Transverse colon (tissue), 4 donors: ENCODE measurements at regions not wholly inside any gene's neighbourhood (a gene's known extent, or its start where the extent isn't known, plus 50 kb on each side); places are given as distances from the start of the nearest gene placed in this dataset.

Source experiments
- DNase-seq: peaks from one replicate; pipeline ENCODE4 v3.0.0-alpha.2; 2019
- H3K27ac ChIP-seq, 4 donors: fragments of 200-600 bp; sonication (generic); 2 replicates each; pipeline ENCODE4 v1.5.1; 2016 to 2018; ENCODE audit warnings: inconsistent platforms in 4 of 4
- H3K27me3 ChIP-seq: fragments of 200-600 bp; sonication (generic); 2 replicates; pipeline ENCODE4 v1.5.1; 2017; ENCODE audit warnings: inconsistent platforms
- H3K36me3 ChIP-seq, 4 donors: fragments of 200-600 bp; sonication (generic); 2 replicates each; pipeline ENCODE4 v1.5.1; 2017 to 2019; ENCODE audit warnings: inconsistent platforms in 4 of 4
- H3K4me1 ChIP-seq, 4 donors: fragments of 200-600 bp; sonication (generic); 2 replicates each; pipeline ENCODE4 v1.5.1; 2017 to 2020; ENCODE audit warnings: inconsistent platforms in 4 of 4
- H3K4me3 ChIP-seq, 4 donors: fragments of 200-600 bp; sonication (generic); 1 replicate in 1 of 4; 2 replicates in 3 of 4; pipeline versions ENCODE4 v1.5.1 to v1.6.1; 2017 to 2019; ENCODE audit warnings: inconsistent platforms in 4 of 4
- H3K9me3 ChIP-seq, 2 donors: fragments of 200-600 bp; sonication (generic); 2 replicates each; pipeline ENCODE4 v1.5.1; 2017 to 2019; ENCODE audit warnings: inconsistent platforms in 2 of 2
- CTCF ChIP-seq, 5 experiments: fragments of 200-600 bp in 3 of 5; fragments of 450-650 bp in 2 of 5; sonication (generic) in 3 of 5; IDR thresholded peaks; 1 replicate in 2 of 5; 2 replicates in 3 of 5; pipeline ENCODE4 v1.5.1; 2016 to 2017; ENCODE audit warnings: antibody characterized with exemption in 5 of 5, inconsistent platforms in 3 of 5, mild to moderate bottlenecking in 2 of 5, moderate library complexity in 1 of 5
- EP300 ChIP-seq: sonication (generic); formaldehyde crosslinking; IDR thresholded peaks from one replicate; pipeline ENCODE4 v1.6.1; 2017; ENCODE audit warnings: antibody characterized with exemption, low read depth
- POLR2A ChIP-seq: fragments of 450-650 bp; IDR thresholded peaks from one replicate; pipeline ENCODE4 v1.6.1; 2016; ENCODE audit warnings: antibody characterized with exemption, mild to moderate bottlenecking, moderate library complexity
- POLR2AphosphoS5 ChIP-seq, 3 donors: sonication (generic); formaldehyde crosslinking; IDR thresholded peaks; one replicate each; pipeline ENCODE4 v1.6.1; 2016; ENCODE audit warnings: antibody characterized with exemption in 3 of 3
- WGBS, 2 donors: methylation state at CpG; one replicate each; pipeline ENCODE4 v1.1.5; 2018; ENCODE audit warnings: low coverage in 1 of 2; 5-methylcytosine and 5-hydroxymethylcytosine counted together
- in situ Hi-C, 4 donors: fragments of 200-750 bp; cut with MboI; loops; one replicate each; pipeline versions ENCODE4 v1.15.0 to v1.15.1; 2017; ENCODE audit warnings: low sequenced_read_pairs in 3 of 4, low pct_ligation_motif_present in 1 of 4, low pct_unique_long_range_greater_than_20kb in 1 of 4
- intact Hi-C: fragments of 100-400 bp; cut with DNase I; formaldehyde crosslinking; loops from one replicate; pipeline ENCODE4 v1.15.1; 2023; ENCODE audit warnings: low total_unique reads

- 86 to 90% methylated on average over 1 of the region's 1 CpG for WGBS, 2 donors
- Histone ChIP-seq H3K27me3 (no peaks in the 10 kb centered on the region), H3K4me1 (no peaks in the 10 kb centered on the region), H3K36me3 (no peaks in the 10 kb centered on the region), H3K4me3 (no peak overlapping the region), H3K9me3 (no peaks in the 10 kb centered on the region), H3K27ac (no peak overlapping the region)
- DNase-seq: no peak
- in situ Hi-C loops: no loop called here
- TF ChIP-seq EP300: no peak
- TF ChIP-seq POLR2AphosphoS5 (IDR thresholded peaks at IDR 0.05): no peak
- TF ChIP-seq POLR2A: no peak
- TF ChIP-seq CTCF (IDR thresholded peaks at IDR 0.05): no peak
- intact Hi-C loops: no loop called here
These were observed 83.5 kb upstream of the ADGRL2 start for GRCh38 chr1:81717230-81717629.

GRCh38 chr1:81715391-81715790, 85.3 kb upstream of the ADGRL2 start:
- in situ Hi-C loops (no loop called here), intact Hi-C loops (no loop called here)
- no peak overlapping the region for H3K4me3 ChIP-seq
- H3K9me3 ChIP-seq: no peaks in the 10 kb centered on the region
- WGBS, 2 donors: 84 to 86% methylated on average over 3 of the region's 3 CpGs
- H3K36me3 ChIP-seq: no peaks in the 10 kb centered on the region
- no peaks in the 10 kb centered on the region for H3K27me3 ChIP-seq
- H3K4me1 ChIP-seq: no peaks in the 10 kb centered on the region
- no peak for TF ChIP-seq CTCF (IDR thresholded peaks at IDR 0.05)
- no peak for TF ChIP-seq POLR2A
- TF ChIP-seq EP300: no peak
- no peak for TF ChIP-seq POLR2AphosphoS5 (IDR thresholded peaks at IDR 0.05)
- no peak for DNase-seq
- no peak overlapping the region for H3K27ac ChIP-seq

DNA sequence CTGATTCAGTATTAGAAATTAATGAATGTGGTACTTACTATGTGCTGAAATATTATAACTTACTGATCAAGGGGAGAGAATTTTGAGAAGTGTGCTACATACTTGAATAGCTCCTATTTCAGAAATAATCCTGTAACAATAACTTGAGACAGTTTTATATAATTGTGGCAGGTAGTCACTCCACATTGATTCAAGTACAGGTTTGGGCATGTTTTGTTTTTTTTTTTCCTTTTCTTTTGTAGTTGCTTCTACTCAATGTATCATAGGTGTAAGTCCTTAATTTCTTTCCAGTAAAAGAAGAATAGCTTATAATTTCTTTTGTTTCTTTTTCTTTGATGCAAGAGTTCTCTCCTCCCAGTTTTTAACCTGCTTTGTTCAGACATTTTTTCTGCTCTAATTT, 86.1 kb upstream of the ADGRL2 start:
- TF ChIP-seq EP300: no peak
- intact Hi-C loops (no loop called here), in situ Hi-C loops (no loop called here)
- Histone ChIP-seq H3K27ac (no peak overlapping the region), H3K9me3 (no peaks in the 10 kb centered on the region), H3K4me3 (no peak overlapping the region), H3K4me1 (no peaks in the 10 kb centered on the region), H3K36me3 (no peaks in the 10 kb centered on the region), H3K27me3 (no peaks in the 10 kb centered on the region)
- DNase-seq: no peak

DNA sequence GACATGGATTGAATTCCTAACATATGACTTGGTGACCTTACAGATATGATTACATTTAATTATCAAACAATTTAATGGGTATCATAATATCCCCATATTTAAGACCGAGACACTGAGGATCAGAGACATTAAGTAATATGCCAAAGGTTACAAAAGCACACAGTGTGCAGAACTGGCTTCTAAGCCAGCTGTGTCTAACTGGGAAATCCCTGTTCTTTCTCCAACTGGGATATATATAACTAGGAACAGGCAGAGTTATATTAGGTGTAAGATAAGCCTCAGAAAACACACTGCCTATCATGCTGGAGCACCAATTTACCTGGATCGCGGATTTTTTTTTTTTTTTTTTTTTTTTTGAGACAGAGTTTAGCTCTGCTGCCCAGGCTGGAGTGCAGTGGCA, 88.3 kb upstream of the ADGRL2 start:
- no peak overlapping the region for H3K4me3 ChIP-seq
- no peaks in the 10 kb centered on the region for H3K9me3 ChIP-seq
- H3K27me3 ChIP-seq: no peaks in the 10 kb centered on the region
- DNase-seq: no peak
- 78 to 88% methylated on average over 3 of the region's 3 CpGs for WGBS, 2 donors
- no peak overlapping the region for H3K27ac ChIP-seq
- no peaks in the 10 kb centered on the region for H3K4me1 ChIP-seq
- in situ Hi-C loops: no loop called here
- intact Hi-C loops: no loop called here
- H3K36me3 ChIP-seq: no peaks in the 10 kb centered on the region
- TF ChIP-seq CTCF (IDR thresholded peaks at IDR 0.05) (no peak), POLR2AphosphoS5 (IDR thresholded peaks at IDR 0.05) (no peak), POLR2A (no peak), EP300 (no peak)

GRCh38 chr1:81710857-81711256, 89.9 kb upstream of the ADGRL2 start:
- Histone ChIP-seq H3K9me3 (no peaks in the 10 kb centered on the region), H3K27me3 (no peaks in the 10 kb centered on the region), H3K4me3 (no peak overlapping the region), H3K27ac (no peak overlapping the region), H3K4me1 (no peaks in the 10 kb centered on the region), H3K36me3 (no peaks in the 10 kb centered on the region)
- intact Hi-C loops (no loop called here), in situ Hi-C loops (no loop called here)
- TF ChIP-seq CTCF (IDR thresholded peaks at IDR 0.05) (no peak), EP300 (no peak), POLR2AphosphoS5 (IDR thresholded peaks at IDR 0.05) (no peak), POLR2A (no peak)
- DNase-seq: no peak
- WGBS, 2 donors: 82% methylated on average over 2 of the region's 2 CpGs
